GM18519 (cell line): ENCODE measurements at regions not wholly inside any gene's neighbourhood (a gene's known extent, or its start where the extent isn't known, plus 50 kb on each side); places are given as distances from the start of the nearest gene placed in this dataset.

ENCODE experiments used
- ATAC-seq: cut with Tn5 transposase; IDR thresholded peaks from one replicate; pipeline ENCODE4 v1.9.1; 2021; ENCODE audit warnings: mild to moderate bottlenecking, moderate library complexity; ENCODE audit not compliant: unreplicated experiment, low FRiP score

DNA sequence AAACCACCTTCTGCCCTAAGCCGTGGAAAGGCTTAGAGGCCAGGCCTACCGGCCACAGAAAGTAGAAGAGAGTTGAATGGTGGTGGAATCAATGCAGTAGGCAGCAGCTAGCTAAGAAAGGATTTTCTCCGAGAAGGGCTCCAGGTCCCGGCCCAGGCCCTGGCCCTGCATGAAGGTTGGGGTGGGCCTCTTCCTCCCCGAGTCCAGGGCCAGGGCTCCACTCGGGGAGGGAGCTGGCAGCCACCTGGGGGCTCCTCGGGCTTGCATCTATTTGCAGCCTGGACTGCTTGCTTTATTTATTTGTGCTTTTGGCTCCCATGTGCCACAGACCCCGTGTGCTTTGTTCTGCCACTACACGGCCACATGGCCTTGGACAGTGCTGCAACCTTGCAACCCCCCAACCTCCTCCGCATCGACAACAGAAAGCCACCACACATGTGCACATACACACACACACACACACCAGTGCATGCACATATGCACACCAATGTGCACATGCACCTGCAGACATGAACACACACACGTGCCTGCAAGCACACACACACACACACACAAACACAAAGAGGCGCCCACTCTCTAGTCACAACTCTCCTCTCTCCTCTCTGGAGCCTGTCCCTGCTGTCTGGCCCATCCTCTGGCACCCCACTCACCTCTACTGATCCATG is 96.4 kb upstream of the TNRC6C start:
- ATAC-seq, result no peak

DNA sequence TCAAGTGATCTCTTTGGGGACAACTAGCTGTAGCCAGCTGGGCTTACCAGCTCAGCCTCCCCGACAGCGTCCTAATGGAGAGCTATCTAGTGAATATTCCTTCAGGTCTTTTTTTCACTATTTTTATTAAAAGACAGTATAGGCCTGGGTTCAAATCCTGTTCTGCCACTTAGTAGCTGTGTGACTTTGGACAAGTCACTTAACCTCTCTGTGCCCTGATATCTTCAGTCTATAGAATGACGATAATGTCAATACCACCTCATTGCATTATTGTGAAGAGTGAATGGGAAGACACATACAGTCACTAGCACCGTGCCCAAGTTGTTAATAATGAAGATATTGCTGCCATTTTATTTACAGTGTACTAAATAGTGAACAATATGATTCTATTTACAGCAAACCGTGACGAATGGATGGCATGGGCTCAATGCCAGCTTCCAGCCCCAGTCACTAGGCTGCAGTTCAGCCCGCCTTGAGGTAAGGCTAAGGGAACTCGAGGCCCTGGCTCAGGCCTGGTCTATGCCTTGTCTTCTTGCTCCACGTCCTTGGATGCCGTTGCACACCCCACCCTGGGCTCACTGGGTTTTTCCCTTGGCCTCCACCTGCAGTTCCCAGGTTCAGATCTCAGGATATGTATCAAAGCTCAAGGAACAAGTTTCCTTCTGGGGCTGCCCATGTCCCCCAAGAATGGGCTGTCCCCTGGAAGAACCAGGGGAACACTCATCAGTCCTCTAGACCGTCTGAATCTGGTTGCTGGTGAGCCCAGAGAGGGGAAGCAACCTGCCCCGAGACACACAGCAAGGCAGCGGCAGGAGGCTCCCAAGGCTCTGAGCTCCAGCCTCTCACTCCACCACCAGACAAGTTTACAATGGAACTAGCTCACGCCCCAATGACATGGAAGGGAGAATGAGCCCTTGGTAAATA is 95.4 kb upstream of the TNRC6C start:
- no peak for ATAC-seq

- ATAC-seq, result no peak
These were observed 94.7 kb upstream of the TNRC6C start for GRCh38 chr17:77863814-77864161.

DNA sequence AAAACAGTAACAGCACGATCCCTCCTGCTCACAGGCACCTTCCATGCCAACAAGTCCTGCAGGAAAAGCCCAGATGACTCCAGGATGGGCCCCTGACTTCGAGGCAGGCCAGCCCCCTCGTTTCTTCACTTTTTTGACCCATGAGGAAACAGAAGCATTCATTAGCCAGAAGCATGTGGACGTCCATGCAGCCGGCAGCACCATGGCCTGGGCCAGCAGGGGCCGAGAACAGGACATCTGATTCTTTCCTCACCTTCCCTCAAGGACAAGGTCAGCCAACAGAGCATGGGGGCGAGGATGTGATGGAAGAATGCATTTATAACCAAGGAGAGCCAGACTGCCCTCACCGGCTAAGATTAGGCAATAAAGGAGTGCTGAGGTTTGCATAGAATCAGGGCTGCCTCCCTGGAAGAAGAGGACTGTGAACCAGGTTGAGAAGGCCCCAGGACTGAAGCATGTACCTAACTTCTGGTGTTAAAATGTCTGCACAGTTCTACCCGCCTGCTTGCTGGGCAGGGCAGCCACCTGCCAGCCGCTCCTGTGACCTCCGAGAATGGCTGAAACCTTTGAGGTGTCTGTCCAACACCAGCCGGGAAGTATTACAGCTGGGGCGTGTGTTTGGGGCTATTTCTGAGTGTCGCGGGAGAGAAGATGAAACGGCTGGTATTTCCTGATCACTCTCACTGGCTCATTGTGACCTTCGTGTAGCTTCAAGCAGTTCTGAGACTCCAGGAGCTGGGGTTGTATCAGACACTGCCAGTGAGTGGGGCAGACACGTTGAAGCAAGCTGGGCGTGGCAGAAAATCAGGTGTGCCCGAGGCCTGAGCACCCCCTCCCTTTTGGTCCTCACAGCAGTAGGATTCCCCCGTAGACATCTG is 94.0 kb upstream of the TNRC6C start:
- no peak for ATAC-seq

GRCh38 chr17:77865112-77865611 is 93.3 kb upstream of the TNRC6C start:
- no peak for ATAC-seq

- ATAC-seq, result no peak
These were observed 92.8 kb upstream of the TNRC6C start for GRCh38 chr17:77865716-77866115.

DNA sequence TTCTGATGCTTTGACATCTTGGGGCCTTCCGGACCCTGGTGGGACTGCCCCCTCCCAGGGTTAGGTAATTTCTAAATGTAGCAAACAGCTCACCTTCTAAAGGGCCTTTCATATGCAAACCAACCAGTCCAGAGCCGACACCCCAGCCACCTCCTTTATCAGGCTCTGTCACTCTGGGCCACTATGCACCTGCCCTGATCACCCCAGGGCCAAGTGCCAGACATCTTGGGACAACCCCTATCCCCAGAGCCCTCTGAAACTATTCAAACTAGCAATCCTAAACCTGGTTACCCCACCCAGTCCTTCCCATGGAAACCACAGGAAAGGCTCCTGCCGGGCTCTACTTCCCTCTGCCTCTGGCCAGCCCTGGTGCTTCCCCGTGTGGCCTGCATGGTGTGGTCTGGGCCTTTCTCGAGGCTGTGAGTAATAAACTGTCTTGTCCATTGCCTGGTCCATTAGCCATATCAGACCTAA is 91.2 kb upstream of the TNRC6C start:
- no peak for ATAC-seq

DNA sequence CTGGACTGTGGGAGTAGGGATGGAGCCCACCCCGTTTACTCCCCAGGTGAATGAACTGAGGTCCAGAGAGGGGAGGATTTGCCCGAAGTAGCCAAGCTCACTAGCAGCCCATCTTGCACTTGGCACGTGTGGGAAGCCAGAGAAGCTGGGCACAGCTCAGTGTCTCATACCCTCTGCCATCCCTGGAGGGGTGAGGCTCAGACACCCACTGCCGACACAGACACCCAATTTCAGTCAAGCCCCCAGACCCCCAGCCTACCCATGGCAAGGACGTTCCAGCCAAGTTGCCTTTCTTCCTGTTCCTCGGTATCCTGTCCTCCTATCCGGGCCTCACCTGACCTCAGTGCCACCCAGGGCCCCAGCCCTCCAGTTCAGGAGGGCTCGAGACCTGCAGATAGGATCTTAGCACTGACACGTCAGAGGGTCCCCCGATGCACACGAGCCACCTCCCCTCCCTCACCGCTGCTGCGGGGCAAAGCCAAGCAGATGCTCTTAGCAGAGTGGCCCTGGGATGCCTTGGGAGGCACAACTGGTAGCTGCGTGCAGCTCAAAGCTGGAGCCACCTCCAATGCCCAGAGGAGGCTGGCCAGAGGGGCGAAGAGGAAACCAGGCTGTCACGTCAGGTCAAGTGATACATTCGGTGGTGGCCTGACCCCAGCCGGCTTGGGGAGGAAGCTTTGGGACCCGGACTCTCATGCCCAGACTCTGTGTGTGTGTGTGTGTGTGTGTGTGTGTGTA is 90.4 kb upstream of the TNRC6C start:
- ATAC-seq, result no peak

- ATAC-seq, result no peak
These were observed 89.4 kb upstream of the TNRC6C start for GRCh38 chr17:77869041-77869599.

GRCh38 chr17:77869665-77870132 is 88.8 kb upstream of the TNRC6C start:
- peak; percentile 65 for ATAC-seq

DNA sequence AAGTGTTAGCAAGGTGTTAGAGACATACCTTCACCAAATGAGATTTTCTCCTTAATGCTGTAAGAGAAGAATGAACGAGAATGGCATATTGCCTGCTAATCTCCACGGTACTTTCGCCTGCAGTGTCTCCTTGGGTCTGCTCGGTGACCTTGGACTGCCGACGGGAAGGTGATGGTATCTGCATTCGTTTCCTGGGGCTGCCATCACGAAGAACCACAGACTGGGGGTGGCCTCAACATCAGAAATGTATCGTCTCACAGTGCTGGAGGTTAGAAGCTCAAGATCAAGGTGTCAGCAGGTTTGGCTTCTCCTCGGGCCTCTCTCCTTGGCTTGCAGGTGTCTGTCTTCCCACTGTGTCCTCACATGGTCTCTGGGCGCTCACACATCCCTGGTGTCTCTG is 86.3 kb upstream of the TNRC6C start:
- no peak for ATAC-seq

DNA sequence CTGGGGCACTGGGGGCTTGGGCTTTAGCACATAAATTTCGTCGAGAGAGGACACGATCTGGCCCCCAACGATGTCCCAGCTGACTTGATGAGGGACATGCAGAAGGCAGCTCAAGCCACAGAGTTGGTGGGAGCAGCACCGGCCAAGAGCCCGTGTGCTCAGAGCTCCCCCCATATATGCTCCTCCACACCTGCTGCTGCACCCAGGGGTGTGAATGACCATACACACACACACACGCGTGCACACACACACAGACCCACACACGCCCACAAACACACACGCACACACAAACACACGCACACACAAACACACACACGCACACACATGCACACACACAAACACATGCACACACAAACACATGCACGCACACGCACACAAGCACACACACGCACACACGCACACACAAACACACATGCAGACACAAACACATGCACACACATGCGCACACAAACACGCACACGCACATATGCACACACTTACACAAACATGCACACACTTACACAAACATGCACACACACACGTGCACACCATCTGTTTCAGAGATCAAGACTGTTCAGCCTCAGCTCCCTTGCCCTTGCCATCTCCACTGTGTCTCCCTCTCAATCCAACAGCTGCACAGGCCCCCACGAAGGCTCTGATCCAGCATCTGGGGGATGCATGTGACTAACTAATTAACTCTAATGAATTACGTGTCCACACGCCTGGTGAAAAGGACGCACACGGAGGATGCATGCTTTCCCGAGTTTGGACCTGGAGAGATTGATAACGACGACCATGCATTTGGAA is 85.6 kb upstream of the TNRC6C start:
- no peak for ATAC-seq

DNA sequence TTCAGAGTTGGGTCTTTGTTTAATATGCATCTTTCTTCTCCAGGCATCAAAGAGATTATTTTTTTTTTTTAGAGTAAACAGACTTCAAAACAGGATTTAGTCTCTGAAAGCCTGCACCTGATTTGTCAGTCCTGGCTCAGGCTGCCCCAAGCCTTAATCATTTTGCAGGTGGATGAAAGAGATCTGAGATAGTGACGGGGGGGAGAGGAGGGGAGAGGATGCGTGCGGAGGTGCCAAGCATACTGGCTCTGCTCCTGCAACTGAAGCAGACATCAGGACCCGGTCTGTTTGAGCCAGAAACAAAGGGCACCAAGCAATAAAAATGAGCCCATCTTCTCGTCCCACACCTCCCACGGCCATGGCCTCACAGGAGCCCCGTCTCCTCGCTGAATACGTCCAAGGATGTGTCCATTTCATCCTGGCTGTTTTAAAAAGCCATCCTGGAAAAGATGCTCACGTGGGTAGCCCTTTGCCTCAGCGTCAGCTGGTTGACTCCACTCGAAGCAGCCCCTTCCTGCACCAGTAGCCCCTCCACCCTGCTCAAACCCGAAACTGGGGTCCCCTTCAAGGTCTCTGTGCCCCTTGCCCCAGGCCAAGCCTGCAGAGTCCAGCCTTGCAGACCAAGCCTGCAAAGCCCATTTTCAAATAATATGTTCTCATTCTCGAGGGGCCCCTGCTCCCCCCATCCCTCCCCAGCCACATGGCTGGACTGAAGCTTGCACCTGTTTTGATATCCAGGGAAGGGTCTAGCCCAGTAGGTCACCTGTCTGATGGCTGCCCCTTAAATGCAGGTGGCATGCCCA is 84.8 kb upstream of the TNRC6C start:
- ATAC-seq, result no peak

DNA sequence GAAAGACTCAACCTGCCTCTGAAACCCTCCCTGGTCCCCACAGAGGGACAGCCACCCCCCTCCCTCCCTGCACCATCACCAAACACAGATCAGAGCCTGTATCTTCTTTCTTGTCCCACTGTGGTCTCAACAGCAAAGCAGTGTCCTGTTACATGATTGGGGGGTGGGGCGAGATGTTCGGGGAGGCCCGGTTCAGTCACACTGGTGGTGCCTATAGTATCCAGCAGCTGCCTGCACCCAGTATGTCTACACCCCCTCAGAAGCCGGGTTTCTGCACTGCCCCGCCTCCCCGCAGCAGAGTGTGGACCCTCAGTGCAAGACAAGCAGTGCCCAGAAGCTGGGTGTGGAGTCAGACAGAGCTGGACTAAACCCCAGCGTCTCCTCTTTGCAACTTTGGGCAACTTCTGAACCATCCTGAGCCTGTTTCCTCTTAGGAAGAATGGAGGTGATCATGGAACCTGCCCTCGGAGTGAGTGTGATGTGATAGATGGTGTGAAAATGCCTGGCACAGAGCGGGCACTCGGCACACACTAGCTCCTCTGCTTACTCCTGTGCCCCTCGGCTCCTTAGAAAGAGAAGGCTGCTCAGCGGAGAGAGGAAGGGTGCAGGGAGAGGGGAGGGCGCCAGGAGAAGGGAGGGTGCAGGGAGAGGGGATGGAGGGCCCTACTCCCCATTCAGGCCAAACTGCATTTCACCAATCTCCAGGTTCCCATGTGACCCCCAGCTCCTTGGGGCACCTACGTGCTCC is 84.0 kb upstream of the TNRC6C start:
- ATAC-seq, result no peak

GRCh38 chr17:77875051-77875780 is 83.3 kb upstream of the TNRC6C start:
- no peak for ATAC-seq

DNA sequence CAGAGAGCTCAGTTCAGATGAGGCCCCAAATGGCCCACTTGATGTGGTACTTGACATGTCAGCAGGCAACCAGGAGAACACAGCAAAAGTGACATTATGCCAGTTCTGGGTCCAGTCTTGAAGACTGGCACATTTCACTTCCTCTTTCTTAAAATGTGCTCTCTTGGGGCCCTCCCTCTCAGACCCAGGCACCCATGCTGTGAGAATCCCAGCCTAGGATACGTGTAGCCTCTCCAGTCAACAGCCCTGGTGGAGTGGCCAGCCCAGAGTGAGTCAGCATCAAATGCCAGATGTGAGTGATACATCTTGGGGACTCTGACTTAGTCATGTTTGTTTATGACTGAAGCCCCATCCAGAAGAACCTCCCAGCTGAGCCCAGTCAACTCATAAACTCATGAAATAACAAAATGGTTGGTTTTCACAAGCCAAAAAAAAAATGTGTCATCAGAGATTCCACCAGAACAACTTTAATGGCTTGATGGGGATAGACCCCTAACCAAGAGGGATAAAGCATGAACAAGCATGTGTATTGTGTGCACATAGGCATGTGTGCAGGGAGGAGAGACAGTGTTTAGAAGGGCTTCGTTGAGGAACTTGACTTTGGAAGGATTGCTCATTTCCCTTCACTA is 82.5 kb upstream of the TNRC6C start:
- ATAC-seq, result no peak
